ENCODE measurements at regions not wholly inside any gene's neighbourhood (a gene's known extent, or its start where the extent isn't known, plus 50 kb on each side); places are given as distances from the start of the nearest gene placed in this dataset.

GRCh38 chr2:567496-567864 is 109.7 kb downstream of the TMEM18 start:
- TF ChIP-seq TAF1 (IDR thresholded peaks at IDR 0.05; ENCODE audit: low read depth, low read length) (no peak), POLR2A (IDR thresholded peaks at IDR 0.05; ENCODE audit: low read depth, low read length) (no peak), POU2F2 (IDR thresholded peaks at IDR 0.05; ENCODE audit: low read depth, low read length) (no peak), PAX5 (IDR thresholded peaks at IDR 0.05; ENCODE audit: insufficient read depth, low read length, severe bottlenecking) (no peak), SPI1 (IDR thresholded peaks at IDR 0.05; ENCODE audit: low read depth, low read length) (no peak), POLR2AphosphoS5 (IDR thresholded peaks at IDR 0.05; ENCODE audit: low read depth, low read length) (no peak)
- DNase-seq (ENCODE audit: insufficient read length, low spot score) = no peak
- no peak for FAIRE-seq

- no peak for FAIRE-seq
- TF ChIP-seq PAX5 (IDR thresholded peaks at IDR 0.05; ENCODE audit: insufficient read depth, low read length, severe bottlenecking) = no peak
- DNase-seq (ENCODE audit: insufficient read length, low spot score) = no peak
Observed at GRCh38 chr2:566379-567313, 110.6 kb downstream of the TMEM18 start.

GRCh38 chr2:564471-565181 is 112.6 kb downstream of the TMEM18 start:
- DNase-seq (ENCODE audit: insufficient read length, low spot score) (no peak), FAIRE-seq (no peak)
- no peak for TF ChIP-seq PAX5 (IDR thresholded peaks at IDR 0.05; ENCODE audit: insufficient read depth, low read length, severe bottlenecking)
- no peak for TF ChIP-seq SPI1 (IDR thresholded peaks at IDR 0.05; ENCODE audit: low read depth, low read length)
- TF ChIP-seq POLR2A (IDR thresholded peaks at IDR 0.05; ENCODE audit: low read depth, low read length) = no peak
- no peak for TF ChIP-seq TAF1 (IDR thresholded peaks at IDR 0.05; ENCODE audit: low read depth, low read length)
- no peak for TF ChIP-seq POLR2AphosphoS5 (IDR thresholded peaks at IDR 0.05; ENCODE audit: low read depth, low read length)
- TF ChIP-seq POU2F2 (IDR thresholded peaks at IDR 0.05; ENCODE audit: low read depth, low read length) = no peak

GRCh38 chr2:563512-563911 is 113.7 kb downstream of the TMEM18 start:
- DNase-seq (ENCODE audit: insufficient read length, low spot score) = no peak
- no peak for FAIRE-seq
- TF ChIP-seq POLR2A (IDR thresholded peaks at IDR 0.05; ENCODE audit: low read depth, low read length) (no peak), SPI1 (IDR thresholded peaks at IDR 0.05; ENCODE audit: low read depth, low read length) (no peak), POLR2AphosphoS5 (IDR thresholded peaks at IDR 0.05; ENCODE audit: low read depth, low read length) (no peak), PAX5 (IDR thresholded peaks at IDR 0.05; ENCODE audit: insufficient read depth, low read length, severe bottlenecking) (no peak), POU2F2 (IDR thresholded peaks at IDR 0.05; ENCODE audit: low read depth, low read length) (no peak), TAF1 (IDR thresholded peaks at IDR 0.05; ENCODE audit: low read depth, low read length) (no peak)

GRCh38 chr2:562391-563364 is 114.5 kb downstream of the TMEM18 start:
- no peak for FAIRE-seq
- no peak for DNase-seq (ENCODE audit: insufficient read length, low spot score)

GRCh38 chr2:558879-559278 is 118.3 kb downstream of the TMEM18 start:
- FAIRE-seq = no peak
- DNase-seq (ENCODE audit: insufficient read length, low spot score) = no peak
- TF ChIP-seq TAF1 (IDR thresholded peaks at IDR 0.05; ENCODE audit: low read depth, low read length) (no peak), POLR2A (IDR thresholded peaks at IDR 0.05; ENCODE audit: low read depth, low read length) (no peak), POLR2AphosphoS5 (IDR thresholded peaks at IDR 0.05; ENCODE audit: low read depth, low read length) (no peak), PAX5 (IDR thresholded peaks at IDR 0.05; ENCODE audit: insufficient read depth, low read length, severe bottlenecking) (no peak), SPI1 (IDR thresholded peaks at IDR 0.05; ENCODE audit: low read depth, low read length) (no peak), POU2F2 (IDR thresholded peaks at IDR 0.05; ENCODE audit: low read depth, low read length) (no peak)

More at GRCh38 chr2:562391-563364, 114.5 kb downstream of the TMEM18 start:
- no peak for TF ChIP-seq POLR2A (IDR thresholded peaks at IDR 0.05; ENCODE audit: low read depth, low read length)
- TF ChIP-seq SPI1 (IDR thresholded peaks at IDR 0.05; ENCODE audit: low read depth, low read length) = no peak
- no peak for TF ChIP-seq TAF1 (IDR thresholded peaks at IDR 0.05; ENCODE audit: low read depth, low read length)
- no peak for TF ChIP-seq PAX5 (IDR thresholded peaks at IDR 0.05; ENCODE audit: insufficient read depth, low read length, severe bottlenecking)
- TF ChIP-seq POLR2AphosphoS5 (IDR thresholded peaks at IDR 0.05; ENCODE audit: low read depth, low read length) = no peak
- no peak for TF ChIP-seq POU2F2 (IDR thresholded peaks at IDR 0.05; ENCODE audit: low read depth, low read length)

- TF ChIP-seq TAF1 (IDR thresholded peaks at IDR 0.05; ENCODE audit: low read depth, low read length) = no peak
- TF ChIP-seq SPI1 (IDR thresholded peaks at IDR 0.05; ENCODE audit: low read depth, low read length) = no peak
- no peak for TF ChIP-seq POLR2AphosphoS5 (IDR thresholded peaks at IDR 0.05; ENCODE audit: low read depth, low read length)
- DNase-seq (ENCODE audit: insufficient read length, low spot score) = no peak
- FAIRE-seq = no peak
Observed at GRCh38 chr2:558302-558642, 118.9 kb downstream of the TMEM18 start.

- no peak for FAIRE-seq
- no peak for DNase-seq (ENCODE audit: insufficient read length, low spot score)
- TF ChIP-seq TAF1 (IDR thresholded peaks at IDR 0.05; ENCODE audit: low read depth, low read length) (no peak), PAX5 (IDR thresholded peaks at IDR 0.05; ENCODE audit: insufficient read depth, low read length, severe bottlenecking) (no peak), POU2F2 (IDR thresholded peaks at IDR 0.05; ENCODE audit: low read depth, low read length) (no peak), POLR2AphosphoS5 (IDR thresholded peaks at IDR 0.05; ENCODE audit: low read depth, low read length) (no peak), SPI1 (IDR thresholded peaks at IDR 0.05; ENCODE audit: low read depth, low read length) (no peak), POLR2A (IDR thresholded peaks at IDR 0.05; ENCODE audit: low read depth, low read length) (no peak)
Observed at GRCh38 chr2:557635-558301, 119.4 kb downstream of the TMEM18 start.

All from GM12891 (cell line).